ENCODE measurements at regions not wholly inside any gene's neighbourhood (a gene's known extent, or its start where the extent isn't known, plus 50 kb on each side); places are given as distances from the start of the nearest gene placed in this dataset.
"Not testable (repeated sequence)": the region's sequence is repeated elsewhere in the genome, so short reads cannot be mapped to it uniquely, and the experiment has no call there.

GRCh38 chr3:16053794-16054193 is 120.7 kb upstream of the GALNT15 start:
- no peak for DNase-seq (ENCODE audit: low read depth)

GRCh38 chr3:16055606-16056211 is 118.8 kb upstream of the GALNT15 start:
- DNase-seq (ENCODE audit: low read depth): no peak

DNA sequence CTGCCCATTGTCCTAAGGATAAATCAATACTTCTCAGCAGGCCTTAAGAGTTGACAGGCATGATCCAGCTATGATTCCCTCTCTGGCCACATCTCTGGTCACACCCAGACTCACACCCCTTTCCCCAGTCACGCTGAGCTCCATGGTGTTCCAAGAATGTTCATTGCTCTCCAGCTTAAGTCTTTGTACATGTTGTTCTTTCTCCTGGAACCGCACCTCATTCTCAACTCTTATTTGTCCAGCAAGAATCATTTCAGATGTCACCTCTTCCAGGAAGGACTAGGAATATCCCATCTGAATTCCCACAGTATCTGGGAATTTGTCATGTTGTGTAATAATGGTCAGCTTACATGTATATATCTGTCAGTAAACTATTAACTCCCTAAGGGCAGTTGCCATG is 118.3 kb upstream of the GALNT15 start:
- DNase-seq (ENCODE audit: low read depth): peak; percentile 66

DNA sequence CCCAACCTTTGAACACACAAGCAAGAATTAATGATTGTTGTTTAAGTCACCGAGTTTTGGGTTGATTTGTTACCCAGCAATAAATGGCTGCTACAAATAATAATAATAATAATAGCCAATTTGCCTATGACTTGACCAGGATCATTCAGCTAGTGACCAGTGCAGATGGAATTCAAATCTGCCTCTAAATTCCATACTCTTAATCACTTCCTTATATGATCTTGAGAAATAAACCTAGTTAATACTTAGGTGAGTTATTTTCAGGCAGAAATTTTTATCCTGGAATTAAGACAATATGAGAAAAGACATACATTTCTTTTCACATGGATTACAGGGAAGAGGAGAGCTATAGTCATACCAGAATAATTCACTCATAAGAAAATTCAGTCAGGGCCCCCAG is 116.0 kb upstream of the GALNT15 start:
- DNase-seq (ENCODE audit: low read depth): peak; percentile 22

DNA sequence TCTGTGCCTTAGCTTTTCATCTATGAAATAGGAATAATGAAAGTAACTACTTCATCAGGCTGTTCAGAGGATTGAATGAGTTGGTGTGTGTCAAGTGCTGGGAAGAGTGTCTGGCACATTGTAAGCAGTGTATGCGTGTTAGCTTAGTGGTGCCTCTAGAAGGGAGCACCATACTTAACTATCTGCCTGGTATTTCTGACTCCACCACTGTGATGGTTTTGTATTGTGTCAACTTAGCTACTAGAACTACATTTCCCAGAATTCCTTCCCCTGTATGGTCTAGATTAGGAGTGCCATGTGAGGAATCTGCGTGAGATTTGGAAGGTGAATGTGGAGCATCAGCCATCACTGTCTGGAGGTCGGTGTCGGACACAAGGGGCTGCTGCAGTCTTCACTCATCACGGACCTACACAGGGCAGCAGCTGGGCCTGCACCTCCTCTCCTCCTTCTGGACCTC is 115.4 kb upstream of the GALNT15 start:
- DNase-seq (ENCODE audit: low read depth): peak; percentile 17

DNA sequence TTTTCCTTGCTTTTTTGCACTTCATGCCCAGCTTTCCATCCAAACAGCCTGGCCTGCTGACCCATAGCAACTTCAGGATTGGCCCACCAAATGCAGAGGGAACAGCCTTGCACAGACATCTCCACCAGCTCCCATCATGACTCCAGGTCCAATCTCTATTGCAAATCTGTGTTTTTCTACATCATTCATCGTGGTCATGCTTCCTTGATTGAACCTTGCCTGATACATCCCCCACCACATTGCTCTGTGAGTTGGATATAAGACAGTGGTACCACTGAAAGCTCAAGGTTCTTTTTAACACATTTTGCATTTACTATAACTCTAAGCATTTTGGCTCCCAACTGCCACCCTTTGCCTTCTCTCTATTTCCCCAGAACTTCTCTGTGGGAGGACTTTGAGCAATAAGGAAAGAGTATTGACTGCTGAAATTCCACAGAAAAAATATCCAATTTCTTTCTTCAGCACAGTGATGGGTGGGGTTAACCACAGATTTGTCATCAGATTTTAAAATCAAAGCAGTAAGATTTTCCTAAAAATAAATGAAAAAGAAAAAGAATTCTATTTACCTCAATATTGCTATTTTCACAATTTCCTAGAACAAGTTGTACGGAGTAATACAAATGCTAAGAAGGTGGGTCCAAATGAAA is 114.6 kb upstream of the GALNT15 start:
- DNase-seq (ENCODE audit: low read depth): no peak

DNA sequence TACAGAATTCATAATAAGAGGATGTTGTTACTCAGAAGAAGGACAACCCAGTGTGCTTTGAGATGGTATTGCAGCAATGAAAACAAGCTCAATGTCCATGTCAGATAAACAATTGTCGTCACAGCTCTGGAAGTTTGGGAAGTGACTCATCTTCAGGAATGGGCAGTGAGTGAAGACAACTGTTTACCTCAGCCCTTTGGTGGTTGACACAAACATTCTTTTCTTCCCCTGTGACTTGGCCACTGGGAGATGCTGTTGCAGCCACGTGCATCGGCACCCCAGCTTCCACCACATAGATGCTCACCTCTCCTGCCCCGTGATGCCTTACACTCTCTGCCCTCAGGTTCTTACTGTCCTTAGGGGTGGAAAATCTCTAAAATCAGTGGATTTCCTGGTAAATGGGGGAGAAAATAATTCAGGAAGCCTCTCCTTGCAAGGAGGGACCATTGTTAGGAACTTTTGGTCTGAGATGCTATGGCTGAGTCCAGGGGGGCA is 114.1 kb upstream of the GALNT15 start:
- peak; percentile 99 for DNase-seq (ENCODE audit: low read depth)

DNA sequence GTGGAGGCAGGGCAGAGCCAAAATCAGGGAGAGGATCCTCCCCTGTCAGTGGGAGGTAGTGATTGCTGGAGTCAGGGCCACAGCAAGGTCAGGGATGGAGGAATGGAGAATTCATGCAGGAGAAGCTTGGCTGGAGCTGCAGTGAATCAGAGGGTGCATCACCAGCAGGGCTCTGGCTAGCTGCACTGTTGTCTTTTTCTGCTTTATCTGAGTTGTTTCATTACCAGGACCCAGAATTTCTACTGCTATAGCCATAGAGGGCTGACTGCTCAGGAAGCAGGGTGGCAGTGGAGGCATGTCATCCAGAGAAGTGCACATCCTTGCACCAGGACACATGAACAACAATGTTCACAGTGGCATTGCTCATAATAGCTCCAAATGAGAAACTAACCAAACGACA is 113.5 kb upstream of the GALNT15 start:
- peak; percentile 78 for DNase-seq (ENCODE audit: low read depth)

DNA sequence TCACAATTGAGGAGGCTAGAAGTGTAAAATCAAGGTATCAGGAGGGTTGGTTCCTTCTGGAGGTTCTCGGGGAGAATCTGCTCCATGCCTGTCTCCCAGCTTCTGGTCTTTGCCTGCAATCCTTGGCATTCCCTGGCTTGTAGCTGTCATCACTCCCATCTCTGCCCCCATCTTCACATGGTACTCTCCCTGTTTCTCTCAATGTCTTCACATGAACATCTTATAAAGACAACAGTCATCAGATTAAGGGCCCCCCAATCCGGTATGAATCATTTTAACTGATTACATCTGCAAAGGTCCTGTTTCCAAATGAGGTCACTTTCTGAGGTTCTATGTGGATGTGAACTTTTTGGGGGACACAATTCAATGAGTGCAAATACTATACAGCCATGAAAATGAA is 113.0 kb upstream of the GALNT15 start:
- DNase-seq (ENCODE audit: low read depth): no peak

DNA sequence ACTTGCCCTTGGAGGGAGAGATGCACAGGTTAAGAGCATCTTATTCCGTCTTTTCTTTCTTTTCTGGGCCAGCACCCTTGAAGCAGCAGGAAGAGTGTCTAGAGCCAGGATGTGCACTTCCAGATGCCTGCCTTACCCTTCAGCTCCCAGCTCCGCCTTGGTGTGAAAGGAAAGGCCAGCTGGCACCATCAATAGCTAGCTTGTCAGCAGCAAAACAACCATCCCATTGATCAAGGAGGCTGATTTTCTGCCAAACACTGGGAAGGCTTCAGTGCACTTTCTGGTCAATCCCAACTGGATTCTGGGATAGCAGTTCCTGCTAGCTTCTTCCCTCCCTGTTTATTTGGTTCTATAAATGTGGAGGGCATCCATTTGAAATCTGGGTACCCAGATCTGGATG is 110.9 kb upstream of the GALNT15 start:
- no peak for DNase-seq (ENCODE audit: low read depth)

GRCh38 chr3:16064642-16065414 is 109.7 kb upstream of the GALNT15 start:
- DNase-seq (ENCODE audit: low read depth): peak; percentile 78

- DNase-seq (ENCODE audit: low read depth): no peak
These were observed 107.9 kb upstream of the GALNT15 start for GRCh38 chr3:16066545-16066944.

DNA sequence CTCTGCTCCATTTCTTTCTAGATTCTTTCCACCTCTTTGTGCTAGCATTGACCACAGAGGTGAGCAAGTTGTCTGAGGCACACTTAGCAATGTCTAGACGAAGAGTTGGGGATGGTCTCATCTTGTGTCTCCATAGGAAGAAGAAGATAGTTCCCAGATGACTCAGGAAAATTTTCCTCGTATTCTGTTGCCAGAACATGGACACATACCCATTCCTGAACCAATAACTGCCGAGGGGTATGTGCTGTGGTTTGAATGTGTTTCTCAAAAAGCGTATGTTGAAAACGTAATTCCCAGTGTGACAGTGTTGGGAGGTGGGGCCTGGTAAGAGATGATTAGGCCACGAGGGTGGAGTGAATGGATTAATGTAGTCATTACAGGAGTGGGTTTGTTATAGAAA is 107.5 kb upstream of the GALNT15 start:
- no peak for DNase-seq (ENCODE audit: low read depth)

DNA sequence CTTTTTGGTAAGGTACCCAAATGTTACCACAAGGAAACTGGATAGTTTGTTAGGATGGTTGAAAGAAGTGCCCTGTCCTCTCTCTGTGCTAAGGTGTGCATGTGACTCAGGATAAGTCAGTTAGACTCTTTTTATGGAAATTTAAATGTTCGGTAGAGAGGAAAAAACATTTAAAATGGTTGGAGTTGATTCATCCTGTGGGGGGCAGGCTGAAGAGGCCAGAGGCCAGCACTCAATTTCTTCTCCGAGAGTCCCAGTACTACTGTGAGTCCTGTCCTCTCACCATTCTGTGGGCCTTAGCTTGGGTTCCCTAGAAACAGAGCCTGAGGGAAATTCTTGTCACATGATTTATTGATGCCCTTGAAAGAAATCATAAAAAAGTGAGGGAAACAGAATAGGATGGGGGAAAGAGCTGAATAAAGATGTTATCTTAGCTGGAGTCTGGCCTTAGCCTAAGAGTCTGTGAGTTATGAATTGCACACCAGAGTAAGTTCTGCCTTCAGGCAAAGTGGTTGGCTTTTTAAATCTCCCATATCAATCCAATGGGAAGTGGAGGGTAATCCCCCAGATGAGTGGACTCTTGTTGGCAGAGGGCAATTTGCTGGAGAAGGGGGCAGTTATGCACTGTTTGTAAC is 106.5 kb upstream of the GALNT15 start:
- DNase-seq (ENCODE audit: low read depth): peak; percentile 70

GRCh38 chr3:16069149-16069922 is 105.1 kb upstream of the GALNT15 start:
- DNase-seq (ENCODE audit: low read depth): peak; percentile 91

DNA sequence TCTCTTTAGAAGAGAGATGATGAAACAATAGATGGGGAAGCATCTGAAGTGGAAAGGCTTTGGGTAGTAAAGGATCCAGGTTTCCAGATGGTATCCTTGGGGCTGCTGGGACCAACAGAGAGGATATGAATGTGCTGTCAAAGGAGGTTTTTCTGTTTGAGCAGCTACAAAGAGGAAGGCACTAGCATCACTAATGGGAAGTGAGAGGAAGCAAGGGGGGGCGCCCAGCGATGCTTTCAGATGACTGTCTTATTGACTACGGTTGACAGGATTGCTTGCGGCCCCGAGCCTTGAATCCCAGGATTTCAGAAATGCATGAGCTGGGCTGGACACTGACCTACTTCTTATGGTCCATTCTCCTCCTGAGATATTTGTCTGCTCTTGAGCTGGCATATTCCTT is 103.8 kb upstream of the GALNT15 start:
- DNase-seq (ENCODE audit: low read depth): peak; percentile 33

DNA sequence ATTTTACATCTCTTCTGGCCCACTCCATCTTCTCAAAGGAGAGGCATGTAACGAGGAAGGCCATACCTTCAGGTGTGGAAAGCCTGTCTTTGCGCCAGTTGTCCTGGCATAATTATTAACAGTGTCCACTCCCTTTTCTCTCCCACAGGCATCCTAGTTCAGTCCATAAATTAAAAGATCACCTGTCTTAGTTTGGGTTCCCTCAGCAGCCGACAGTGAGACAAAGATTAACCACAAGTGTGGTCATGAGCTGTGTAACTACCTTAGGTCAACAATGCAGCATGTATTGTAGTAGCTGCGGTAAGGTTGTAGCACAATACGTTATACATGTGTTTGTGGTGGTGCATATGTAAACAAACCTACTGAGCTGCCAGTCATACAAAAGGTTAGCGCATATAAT is 103.3 kb upstream of the GALNT15 start:
- peak; percentile 96 for DNase-seq (ENCODE audit: low read depth)

GRCh38 chr3:16072420-16073110 is 101.9 kb upstream of the GALNT15 start:
- DNase-seq (ENCODE audit: low read depth): no peak

DNA sequence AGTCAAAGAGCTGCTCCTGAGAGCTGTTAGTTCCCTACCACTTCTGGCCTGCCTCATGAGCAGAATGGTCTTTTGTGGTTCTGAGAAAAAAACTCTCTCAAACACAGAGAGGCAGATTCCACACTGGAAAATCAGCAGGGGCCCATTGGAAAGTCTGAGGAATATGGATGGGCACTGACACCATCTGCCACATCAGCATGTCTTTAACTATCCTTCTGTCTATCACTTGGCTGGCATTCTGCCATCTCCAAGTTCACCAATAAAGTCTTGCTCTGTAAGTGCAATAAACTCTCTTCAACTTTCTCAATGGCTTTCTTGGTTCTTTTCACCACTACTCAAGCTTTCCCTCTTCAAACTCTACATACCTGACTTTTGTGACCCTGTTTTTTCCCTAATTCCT is 101.3 kb upstream of the GALNT15 start:
- no peak for DNase-seq (ENCODE audit: low read depth)

DNA sequence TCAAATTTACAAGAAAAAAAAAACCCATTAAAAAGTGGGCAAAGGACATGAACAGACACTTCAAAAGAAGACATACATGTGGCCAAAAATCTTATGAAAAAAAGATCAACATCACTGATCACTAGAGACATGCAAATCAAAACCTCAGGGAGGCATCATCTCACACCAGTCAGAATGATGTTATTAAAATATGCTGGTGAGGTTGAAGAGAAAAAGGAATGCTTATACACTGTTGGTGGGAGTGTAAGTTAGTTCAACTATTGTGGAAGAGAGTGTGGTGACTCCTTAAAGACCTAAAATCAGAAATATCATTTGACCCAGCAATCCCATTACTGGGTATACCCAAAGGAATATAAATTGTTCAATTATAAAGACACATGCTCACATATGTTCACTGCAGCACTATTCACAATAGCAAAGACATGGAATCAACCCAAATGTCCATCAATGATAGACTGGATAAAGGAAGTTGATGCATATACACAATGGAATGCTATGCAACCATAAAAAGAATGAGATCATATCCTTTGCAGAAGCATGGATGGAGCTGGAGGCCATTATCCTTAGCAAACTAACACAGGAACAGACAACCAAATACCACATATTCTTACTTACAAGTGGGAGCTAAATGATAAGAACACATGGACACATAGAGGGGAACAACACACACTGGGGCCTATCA is 100.3 kb upstream of the GALNT15 start:
- DNase-seq (ENCODE audit: low read depth): not testable (repeated sequence)

All from renal cortical epithelial cell (primary cell).